ENCODE measurements at regions not wholly inside any gene's neighbourhood (a gene's known extent, or its start where the extent isn't known, plus 50 kb on each side); places are given as distances from the start of the nearest gene placed in this dataset.

DNA sequence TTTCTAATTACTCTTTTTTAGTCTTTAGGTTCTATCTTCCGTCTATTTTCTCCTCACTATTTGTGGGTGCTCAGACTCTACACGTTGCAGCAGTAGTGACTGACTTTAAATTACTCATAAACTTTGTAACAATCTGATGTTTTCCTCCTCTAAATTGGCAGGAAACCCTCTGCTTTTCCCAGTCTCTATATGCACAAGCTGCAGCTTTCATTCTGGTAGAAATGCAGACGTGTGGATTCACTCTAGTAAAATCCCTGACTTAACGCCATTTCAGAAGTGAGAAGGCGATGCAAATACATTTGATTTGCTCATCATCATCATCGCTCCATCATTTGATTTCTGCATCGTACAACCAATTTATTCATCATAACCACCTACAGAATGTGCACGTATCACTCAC lies 561.0 kb upstream of the ZFHX3 start:
- no peak for DNase-seq

DNA sequence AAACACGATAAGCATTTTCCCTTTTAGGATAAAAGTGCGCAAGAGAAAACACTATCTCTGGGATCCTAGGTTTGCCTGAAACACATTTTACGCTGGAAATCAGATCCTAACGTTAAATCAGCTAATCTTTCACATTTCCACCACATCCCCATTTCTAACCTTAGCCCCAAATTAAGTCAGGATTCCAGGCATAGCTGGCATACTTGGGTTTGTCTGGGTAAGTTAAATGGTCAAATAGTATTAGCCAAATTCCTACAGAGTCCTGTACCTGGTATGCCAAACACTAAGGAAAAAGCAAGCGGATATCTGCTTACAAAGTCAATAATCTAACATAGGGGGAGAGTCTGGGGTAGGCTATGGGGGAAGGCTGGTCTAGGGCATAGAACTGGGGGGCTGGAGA lies 557.4 kb upstream of the ZFHX3 start:
- DNase-seq: no peak

DNA sequence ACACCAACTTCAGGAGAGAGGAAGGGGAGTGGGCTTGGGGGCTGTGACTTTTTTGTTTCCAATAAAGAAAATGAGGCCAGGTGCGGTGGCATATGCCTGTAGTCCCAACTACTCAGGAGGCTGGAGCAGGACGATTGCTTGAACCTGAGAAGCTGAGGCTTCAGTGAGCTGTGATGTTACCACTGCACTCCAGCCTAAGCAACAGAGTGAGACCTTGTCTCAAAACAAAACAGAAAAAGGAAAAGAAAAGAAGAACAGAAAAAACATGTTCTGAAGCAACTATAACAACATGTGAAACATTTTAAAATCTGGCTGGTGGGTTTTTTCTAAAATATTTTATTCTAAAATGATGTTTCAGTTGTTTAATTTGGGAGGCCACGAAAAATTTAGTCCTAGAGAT lies 554.0 kb upstream of the ZFHX3 start:
- no peak for DNase-seq

DNA sequence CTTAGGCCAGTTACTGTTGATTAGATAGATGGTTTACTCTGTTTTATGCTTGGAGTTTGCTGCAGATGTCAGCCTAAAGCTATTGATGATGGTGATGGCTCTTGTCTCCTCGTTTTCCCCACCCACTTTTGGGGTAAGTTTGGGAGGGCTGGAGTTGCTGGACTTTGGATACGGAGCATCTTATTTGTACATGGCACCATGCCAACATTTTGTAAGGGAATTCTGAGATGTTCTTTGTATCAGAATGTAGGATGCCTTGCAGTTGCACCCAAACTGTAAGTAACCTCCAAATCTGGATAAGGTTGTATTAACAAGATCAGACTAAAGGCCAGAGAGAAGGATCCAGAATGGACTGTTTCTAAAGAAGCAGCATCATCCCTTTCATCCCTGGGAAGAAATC lies 551.9 kb upstream of the ZFHX3 start:
- DNase-seq: no peak

DNA sequence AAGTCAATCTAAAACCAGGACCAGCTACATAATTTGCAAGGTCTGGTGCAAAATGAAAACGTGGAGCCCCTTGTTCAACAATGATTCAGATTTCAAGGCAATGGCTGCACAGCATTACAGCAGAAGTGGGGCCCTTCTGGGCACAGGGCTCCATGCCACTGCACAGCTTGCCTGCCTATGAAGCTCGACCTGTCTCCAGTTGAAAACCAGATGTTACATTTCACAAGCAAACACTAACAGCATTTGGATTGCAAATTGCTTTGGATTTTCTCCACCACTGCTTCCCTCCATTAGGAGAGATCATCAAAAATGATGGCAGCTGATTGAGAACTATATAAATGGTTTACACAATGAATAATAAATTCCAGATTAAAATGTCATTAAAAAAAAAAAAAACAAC lies 551.4 kb upstream of the ZFHX3 start:
- DNase-seq: no peak

DNA sequence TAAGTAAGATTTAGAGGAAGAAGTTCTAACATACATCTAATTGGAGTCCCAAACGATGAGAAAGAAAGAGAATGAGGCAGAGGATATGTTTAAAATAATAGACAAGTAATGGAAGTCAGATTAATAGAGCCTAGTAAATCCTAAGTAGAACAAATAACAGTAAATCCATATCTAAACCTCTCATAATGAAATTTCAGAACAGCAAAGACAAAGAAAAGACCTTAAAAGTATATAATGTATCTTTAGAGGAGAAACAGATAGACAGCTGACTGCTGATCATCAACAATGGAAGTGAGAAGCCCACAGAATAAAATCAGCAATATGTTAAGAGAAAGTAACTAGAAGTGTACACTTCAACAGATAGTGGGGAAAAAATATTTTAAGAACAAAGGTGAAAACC lies 536.2 kb upstream of the ZFHX3 start:
- no peak for DNase-seq

DNA sequence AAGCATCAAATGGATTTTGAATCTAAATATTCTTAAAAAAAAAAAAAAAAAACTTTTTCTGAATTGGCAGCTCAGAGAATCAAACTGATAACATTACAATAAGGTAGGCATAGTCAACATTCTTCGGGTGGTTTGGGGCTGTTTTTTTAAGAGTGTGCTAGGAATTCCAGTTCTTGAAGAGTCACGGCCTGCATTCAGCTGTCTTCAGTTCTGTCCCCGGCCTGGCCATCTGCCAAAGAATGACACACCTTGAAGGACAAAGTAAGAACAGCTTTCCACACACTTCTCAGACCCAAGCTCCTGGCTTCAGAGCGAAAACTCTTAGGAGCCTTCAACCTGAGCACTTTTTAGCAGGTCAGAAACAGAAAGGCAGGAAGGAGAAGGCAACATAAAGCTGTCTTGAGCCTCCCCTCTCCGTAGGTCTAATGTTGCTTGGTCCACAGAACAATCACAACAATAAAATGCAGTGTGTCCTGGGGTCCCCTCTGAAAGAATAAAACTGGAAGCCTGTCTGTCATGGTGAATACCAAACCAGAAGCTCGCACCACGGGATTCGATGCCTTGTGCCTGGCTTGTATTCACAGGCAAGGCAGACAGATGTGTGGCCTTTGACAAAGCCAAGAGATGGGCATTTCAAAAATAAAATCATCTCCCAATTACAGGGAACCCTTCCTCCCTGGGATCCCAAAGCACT lies 524.4 kb upstream of the ZFHX3 start:
- DNase-seq: peak in 5 of 56 donors; percentile 2 to 49 (median 4)

DNA sequence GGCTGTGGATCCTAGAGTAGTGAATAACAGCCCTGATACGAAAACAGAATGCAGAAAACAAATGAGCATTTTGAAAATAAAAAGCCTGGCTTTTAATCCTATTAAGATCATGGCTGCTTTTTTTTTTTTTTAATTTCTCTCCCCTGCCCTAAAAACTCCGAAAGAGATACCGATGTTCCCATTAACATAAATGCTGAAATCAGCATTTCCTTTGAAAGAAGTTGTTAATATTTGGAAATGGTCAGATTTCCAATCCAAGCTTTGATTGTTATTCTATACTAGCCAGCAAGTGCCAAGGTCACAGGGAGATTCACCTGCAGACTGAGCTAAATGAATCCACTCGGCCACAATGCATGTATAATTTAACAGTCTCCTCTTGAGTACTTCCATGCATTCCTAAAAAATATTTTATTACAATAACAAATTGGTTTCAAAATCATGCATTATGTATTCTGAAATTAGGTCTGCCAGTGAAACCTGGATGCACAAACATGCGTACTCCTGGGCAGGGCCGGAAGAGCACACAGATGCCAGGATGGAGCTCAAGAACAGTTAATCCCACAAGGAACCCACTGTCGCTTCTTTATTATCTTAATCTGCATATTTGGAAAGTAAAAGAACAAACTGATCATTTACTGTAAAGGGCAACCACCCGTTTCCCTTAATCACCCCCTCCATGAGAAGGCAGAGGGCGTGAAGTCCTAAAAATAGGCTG lies 521.5 kb upstream of the ZFHX3 start:
- no peak for DNase-seq

DNA sequence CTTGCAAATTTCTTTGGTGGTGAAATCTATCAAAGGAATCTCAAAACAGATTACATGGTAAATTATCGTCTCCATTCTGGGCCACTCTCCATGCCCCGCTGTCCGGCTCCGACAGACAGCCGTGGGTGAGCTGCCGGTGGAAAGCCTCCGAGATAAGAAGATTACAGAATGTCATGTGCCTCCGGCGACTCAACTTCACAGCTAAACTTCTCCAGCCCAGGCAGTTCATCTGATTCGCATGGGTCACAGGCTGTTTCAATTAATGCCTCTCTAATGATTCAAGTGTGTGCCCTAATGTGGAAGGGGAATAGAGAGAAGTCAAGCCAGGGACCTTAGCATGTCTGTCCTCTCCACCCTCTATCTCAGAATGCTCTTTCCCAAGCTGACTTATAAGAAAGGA lies 520.8 kb upstream of the ZFHX3 start:
- no peak for DNase-seq

DNA sequence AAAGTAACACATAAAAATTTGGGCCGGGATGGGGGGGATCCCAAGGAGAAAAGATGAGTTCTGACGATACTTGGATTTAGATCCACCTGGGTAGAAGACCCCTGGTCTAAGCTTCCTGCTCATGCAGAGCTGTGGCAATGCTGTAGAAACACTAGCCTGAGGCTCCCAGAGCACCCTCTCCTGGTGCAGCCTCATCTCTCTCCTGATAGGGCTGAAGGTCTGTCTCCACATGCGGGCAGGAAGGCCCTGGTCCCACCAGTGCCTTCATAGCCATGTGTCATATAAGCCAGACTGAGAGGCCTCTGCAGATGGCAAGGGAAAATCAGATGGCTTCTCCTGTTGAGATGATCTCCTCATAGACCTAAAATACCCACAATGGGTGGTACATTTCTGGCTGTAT lies 518.0 kb upstream of the ZFHX3 start:
- no peak for DNase-seq

DNA sequence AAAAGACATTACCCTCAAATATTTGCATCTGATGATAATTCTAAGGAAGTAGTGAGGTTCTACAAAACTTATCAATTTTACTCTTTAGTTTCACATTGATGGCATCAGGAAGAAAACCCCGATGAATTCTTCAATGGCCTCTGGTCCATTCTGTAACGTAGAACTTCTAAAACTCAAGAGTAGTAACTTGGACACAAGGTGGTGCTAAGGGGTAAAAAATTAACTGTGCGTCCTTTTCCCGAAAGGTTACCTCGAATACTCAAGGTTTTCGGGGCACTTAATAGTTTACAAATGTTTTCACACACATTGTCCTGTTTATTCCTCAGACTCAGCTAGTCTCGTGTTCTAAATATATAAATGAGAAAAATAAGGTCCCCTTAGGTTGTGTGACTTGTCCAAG lies 517.3 kb upstream of the ZFHX3 start:
- no peak for DNase-seq

DNA sequence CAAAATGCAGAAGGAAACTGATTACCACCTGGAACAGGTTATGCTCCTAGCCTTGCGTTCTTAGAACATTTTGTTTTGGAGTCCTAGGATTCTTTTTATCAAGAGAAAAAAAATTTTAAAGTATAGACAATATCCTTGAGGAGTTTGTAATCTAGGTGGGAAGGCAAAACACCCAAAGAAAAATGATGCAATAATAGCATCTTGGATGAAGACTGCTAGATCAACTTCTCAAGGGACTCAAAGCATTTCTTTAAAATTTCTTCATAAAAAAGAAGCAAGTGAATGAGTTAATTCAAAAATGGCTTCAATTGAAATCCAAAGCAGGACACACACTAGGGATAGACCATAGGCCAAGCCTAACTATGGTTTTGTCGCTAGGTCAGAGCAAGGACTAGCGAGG lies 515.8 kb upstream of the ZFHX3 start:
- no peak for DNase-seq

DNA sequence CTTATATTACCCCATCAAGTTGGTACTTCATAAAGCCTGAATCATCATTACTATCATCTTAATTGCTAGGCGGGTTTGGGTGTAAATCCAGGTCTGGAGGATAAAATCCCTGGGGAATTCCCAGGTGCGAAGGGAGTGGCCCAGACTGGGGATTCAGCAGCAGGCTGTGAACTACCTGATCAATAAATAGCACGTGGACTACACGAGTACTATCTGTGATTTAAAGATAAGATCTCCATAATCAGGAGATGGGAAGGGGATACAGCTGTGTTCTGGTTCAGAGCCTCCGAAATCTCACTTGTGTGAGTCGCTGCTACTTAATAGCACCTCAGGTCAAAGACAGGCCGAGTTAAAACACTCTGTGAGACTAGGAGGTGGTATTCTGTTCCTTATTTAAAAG lies 512.6 kb upstream of the ZFHX3 start:
- no peak for DNase-seq

DNA sequence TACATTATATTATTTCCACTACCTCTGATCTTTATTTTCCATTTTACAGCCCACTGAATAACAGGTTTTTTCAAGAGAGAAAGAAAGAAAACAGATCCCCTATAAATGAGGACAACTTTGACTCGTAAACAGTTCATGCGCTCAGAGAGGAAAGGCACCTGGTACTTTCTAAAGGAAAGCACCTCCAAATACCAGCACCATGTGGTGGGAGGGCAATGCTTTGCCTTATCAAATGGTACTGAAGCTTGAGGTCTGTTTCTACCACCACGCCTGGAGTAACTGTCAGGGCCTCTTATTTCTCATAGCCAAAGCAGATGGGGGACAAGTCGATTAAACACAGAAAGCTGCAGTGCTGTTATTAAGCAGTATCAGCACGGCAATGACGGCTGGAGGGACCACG lies 510.3 kb upstream of the ZFHX3 start:
- DNase-seq: no peak

DNA sequence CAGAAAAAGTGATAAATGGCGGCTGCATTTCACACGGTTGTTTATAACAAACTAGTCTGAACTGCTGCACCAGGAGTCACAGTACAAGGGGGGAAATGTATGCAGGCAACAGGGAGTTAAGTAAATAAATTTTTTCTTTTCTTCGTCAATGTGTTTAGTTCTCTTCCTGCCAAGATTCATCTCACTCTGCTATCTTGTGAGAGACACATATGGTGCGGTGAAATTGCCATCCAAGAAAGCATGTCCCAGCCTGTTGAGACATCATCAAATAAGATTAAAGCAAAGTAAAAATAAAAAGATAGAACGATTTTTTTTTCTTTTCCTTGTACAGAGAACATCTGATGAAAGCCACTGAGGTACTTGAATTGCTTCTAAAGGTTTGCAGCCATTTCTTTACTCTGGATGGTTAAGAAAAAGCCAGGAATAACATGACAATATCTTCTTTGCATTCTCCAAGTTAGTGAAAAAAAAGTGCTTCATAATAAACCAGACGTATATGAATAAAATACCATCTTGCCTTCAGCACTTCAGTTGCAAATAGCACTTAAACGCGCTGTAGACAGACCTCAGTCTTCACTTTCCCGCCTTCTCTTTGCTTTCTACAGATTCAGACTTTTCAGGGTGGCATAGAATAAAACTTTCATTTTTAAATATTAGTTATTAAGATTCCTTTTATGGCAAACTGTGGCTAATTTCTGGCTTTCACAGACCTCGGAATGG lies 506.2 kb upstream of the ZFHX3 start:
- no peak for DNase-seq

DNA sequence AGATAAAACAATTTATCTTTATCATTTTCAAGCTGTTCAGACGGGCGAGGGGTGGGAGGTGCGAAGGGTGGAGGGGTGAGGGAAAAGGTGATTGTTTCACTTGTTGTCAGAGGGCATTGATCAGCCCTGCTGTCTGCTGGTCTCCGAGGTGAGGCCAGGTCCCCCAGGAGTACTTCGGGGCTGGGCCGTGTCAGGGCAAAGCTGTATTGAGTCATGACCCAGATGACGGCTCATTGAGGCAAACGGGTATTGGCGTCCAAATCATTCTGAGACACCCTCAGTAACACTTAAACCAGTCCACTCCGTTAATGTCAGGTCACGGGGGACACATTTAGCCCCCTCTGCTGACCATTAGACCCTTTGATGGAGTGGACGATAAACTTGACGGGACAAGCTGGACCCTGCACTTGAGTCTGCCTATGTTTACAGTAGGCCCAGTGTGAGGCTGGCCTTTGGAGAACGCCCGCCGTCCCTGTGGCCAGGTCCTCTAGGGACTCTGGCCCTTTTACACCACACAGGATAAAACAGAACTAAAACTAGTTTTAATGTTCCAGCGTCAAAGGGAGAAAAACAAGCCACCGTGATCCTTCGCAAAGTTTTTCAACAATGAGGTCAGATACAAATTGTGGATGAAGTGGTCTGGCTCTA lies 502.2 kb upstream of the ZFHX3 start:
- DNase-seq: no peak

DNA sequence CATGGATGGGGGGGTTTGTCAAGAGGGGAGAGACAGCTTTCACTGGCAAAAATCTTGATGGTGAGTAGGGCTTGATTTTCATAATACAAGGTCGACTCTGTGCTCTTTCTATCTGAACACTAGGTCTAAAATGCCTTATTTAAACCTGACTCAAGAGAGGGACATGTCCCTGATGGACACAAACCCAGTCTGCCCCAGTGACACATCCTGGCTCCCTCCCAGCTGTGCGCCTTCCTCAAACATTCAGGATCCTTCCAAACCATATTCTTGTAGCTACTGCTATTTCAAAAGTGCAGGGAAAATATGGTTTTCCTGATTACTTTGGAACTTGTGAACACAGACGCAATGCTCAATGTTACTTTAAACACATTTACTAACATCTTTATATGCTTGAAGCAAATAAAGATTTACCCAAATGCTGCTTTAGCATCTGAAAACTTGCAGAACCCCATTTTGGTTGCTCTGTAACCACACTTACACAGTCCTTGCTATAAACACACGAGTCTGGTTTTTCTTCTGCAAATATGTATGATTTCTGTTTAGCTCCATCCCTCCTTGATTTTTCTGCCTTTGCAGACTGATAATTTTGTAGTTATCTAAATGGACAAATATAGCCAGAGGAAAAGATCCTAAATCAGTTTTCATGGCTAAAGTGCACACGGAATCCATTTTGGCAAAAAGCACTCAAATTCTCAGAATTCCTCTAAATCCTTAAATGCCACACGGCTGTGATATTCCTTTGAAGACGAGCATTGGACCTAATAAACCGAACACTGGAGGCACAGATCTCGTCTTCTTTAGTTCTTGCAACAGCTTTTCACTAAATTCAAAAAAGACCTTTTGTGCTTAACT lies 499.9 kb upstream of the ZFHX3 start:
- DNase-seq: no peak

DNA sequence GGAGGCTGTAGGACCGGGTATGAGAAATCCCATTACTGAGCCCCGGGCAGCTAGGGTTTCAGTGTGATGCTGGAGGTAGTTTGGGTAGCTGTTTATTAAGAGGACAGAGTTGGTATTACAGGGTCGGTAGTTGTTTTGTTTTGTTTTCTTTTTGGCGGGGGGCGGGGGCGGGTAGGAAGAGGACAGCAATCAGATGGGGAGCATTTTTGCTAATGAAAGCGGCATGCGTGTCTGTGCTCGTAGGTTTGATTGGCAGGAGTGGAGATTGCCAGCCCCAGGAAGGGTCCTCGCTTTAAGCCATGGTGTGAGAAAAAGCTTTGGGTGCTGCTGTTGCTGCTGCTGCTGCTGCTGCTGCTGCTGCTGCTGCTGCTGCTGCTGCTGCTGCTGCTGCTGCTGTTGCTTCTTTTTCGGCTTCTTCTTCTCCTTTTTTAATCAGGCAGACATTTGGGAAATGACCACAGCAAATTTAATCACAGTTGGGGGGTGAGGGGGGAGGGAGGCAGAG lies 498.5 kb upstream of the ZFHX3 start:
- DNase-seq: peak in 3 of 56 donors; percentile 6 to 35 (median 11)

DNA sequence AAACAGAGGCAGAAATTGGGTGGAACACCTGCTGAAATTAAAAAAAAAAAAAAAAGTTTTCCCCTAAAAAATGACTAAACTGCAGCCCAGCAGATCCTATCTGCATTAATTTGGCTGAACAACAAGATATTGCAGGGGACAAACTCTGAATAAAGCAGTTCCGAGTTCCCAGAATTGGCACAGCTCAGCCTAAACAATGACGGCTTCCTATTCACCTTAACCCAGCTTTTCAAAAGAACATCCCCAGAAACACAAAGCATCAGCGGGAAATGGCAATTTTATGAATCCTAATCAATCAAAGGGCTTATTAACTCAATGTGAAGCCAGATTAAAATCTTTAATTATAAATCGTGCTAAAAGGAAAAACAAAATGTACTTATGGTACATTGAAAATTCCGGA lies 497.8 kb upstream of the ZFHX3 start:
- DNase-seq: no peak

DNA sequence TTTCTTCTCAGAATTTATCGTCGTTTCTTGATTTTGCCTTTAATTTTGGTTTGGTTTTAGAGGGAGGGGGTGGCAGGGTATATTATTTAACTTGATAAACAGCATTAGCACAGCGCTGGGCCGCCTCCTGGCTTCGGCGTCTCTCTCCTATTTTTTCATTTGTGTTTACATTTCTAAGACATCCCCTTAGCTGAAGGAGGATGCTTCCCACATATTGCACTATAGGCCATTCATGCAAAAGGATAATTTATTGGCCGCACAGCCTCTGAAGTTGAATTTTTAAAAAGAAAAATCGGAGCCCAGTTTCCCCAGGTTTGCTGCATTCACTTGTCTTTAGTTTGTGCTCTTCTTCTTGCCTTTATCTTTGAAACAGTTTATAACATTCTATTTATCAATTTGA lies 497.4 kb upstream of the ZFHX3 start:
- no peak for DNase-seq

DNA sequence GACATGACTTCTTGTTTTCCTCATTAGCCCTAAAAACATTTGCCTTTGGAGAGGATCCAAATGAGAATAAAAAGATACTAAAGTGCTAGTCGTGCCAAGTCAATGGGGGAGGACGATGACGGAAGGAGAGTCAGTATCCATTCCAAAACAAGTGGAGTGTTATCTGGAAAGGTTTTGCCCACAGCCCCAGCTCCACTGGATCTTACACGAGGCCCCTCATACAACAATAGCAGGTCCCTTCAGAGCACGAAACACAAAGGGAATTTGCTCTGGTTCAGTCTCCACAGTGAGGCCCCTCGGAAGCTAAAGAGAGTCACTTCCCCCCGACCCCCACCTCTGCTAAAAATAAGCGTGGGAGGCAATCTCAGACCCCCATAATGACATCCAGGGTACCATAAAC lies 496.9 kb upstream of the ZFHX3 start:
- DNase-seq: no peak

All from nucleus accumbens (tissue), 56 donors.